ENCODE measurements at regions not wholly inside any gene's neighbourhood (a gene's known extent, or its start where the extent isn't known, plus 50 kb on each side); places are given as distances from the start of the nearest gene placed in this dataset.

DNA sequence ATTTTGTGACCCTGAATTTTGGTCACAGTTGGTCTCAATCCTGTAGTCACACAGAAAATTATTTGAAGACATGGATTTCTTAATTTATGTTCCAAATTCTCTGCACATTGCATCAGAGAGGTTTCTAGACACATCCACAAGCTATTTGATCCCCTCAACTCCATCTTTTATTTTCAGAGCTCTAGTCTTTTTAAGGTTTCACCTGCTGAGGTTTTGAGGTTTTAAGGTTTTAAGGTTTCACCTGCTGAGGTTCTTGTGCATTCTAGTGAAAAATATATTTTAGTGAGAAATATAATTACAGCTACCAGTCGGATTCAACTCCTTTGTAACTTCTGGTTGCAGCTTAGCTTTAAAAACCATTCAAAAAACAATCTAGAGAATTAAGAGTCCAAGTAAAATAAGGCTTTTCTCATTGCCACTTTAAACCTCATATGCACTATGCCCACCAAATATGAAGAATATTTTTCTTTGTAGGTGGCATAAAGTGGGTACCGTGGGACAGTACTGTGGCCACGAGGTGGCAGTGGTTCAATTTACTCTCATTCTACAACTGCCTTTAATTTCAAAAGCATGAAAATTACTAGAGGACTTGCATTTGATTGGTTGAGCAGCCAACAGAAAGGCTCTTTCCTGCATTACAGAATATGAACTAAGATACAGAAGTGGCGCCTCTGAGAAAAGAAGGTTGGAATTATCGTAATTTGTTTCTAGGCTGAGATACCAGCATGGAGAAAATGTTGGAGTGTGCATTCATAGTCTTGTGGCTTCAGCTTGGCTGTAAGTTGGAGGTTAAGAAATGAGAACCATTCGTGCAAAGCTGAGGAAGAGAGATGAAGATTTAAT is 366.5 kb upstream of the OR4E1 start:
- intact Hi-C loops (cut with micrococcal nuclease; ENCODE audit: unreplicated experiment): no loop called here
- Histone ChIP-seq H3K79me2 (ENCODE audit: low read depth) (no peaks in the 10 kb centered on the region), H4K20me1 (ENCODE audit: insufficient read depth) (no peaks in the 10 kb centered on the region), H3K27me3 (ENCODE audit: insufficient read depth, low read depth) (no peaks in the 10 kb centered on the region), H3K36me3 (ENCODE audit: low read depth) (no peaks in the 10 kb centered on the region), H2AFZ (no peak overlapping the region), H3K9me2 (ENCODE audit: insufficient read depth) (no peaks in the 10 kb centered on the region), H3F3A (ENCODE audit: insufficient read depth, low read depth) (no peaks in the 10 kb centered on the region), H3K9me3 (ENCODE audit: insufficient read depth, low read depth) (no peaks in the 10 kb centered on the region), H3K27ac (no peak overlapping the region), H3K4me2 (no peak overlapping the region), H3K4me3 (no peak overlapping the region), H3K4me1 (replicated peaks; ENCODE audit: insufficient read depth) (no peaks in the 10 kb centered on the region)
- DNase-seq: no peak
- TF ChIP-seq CTCF (conservative IDR thresholded peaks at IDR 0.05) (peak; percentile 59; the same call in 1 of the 2 replicates), EZH2 (IDR thresholded peaks at IDR 0.05; ENCODE audit: low read depth) (no peak)
- BruUV-seq (replicated peaks): no TSS peak
- POLR2A ChIA-PET (ENCODE audit: unreplicated experiment): no interaction called here
- CTCF ChIA-PET: no interaction called here

DNA sequence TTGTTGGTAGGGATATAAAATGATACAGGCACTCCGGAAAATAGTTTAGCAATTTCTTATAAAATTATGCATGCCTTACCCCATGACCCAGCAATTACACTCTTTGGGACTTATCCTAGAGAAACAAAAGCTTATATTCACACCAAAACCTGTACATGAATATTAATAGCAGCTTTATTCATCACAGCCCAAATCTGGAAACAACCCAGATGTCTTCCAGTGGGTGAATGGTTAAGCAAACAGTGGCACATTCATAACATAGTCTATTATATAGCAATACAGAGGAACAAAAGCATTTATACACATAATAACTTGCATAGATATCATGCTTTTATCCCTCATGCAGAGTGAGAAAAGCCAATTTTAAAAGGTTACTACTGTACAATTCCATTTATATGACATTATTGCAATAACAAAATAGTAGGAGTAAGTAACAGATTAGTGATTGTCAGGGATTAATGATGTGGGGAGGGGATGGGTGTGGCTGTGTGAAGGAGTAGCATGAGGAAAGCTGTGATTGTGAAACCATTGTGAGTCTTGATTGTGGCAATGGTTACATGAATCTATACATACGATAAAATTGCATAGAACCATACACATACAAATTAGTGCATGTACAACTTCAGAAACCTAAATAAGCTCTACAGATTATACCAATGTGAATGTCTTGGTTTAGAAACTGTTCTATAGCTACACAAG is 363.1 kb upstream of the OR4E1 start:
- Histone ChIP-seq H3K4me2 (no peak overlapping the region), H3K79me2 (ENCODE audit: low read depth) (no peaks in the 10 kb centered on the region), H4K20me1 (ENCODE audit: insufficient read depth) (no peaks in the 10 kb centered on the region), H3K27ac (no peak overlapping the region), H3K27me3 (ENCODE audit: insufficient read depth, low read depth) (no peaks in the 10 kb centered on the region), H2AFZ (no peak overlapping the region), H3K4me3 (no peak overlapping the region), H3K4me1 (replicated peaks; ENCODE audit: insufficient read depth) (no peaks in the 10 kb centered on the region), H3F3A (ENCODE audit: insufficient read depth, low read depth) (no peaks in the 10 kb centered on the region), H3K9me2 (ENCODE audit: insufficient read depth) (no peaks in the 10 kb centered on the region), H3K9me3 (ENCODE audit: insufficient read depth, low read depth) (no peaks in the 10 kb centered on the region), H3K36me3 (ENCODE audit: low read depth) (no peaks in the 10 kb centered on the region)
- TF ChIP-seq EZH2 (IDR thresholded peaks at IDR 0.05; ENCODE audit: low read depth) (no peak), CTCF (conservative IDR thresholded peaks at IDR 0.05) (no peak)
- no TSS peak for BruUV-seq (replicated peaks)
- no peak for DNase-seq
- intact Hi-C loops (cut with micrococcal nuclease; ENCODE audit: unreplicated experiment): no loop called here
- CTCF ChIA-PET: interaction anchor here (0.7 kb wide), 1 partner anchor 351 kb away, joined by 3 read pairs; no protein-coding TSS in a partner anchor
- POLR2A ChIA-PET (ENCODE audit: unreplicated experiment): no interaction called here

- no peak for DNase-seq
- no peaks in the 10 kb centered on the region for H3K9me3 ChIP-seq (ENCODE audit: insufficient read depth, low read depth)
Observed at GRCh38 chr14:22026527-22026926, 352.9 kb upstream of the OR4E1 start.

More at GRCh38 chr14:22026527-22026926, 352.9 kb upstream of the OR4E1 start:
- Histone ChIP-seq H3K4me3 (no peak overlapping the region), H3K4me2 (no peak overlapping the region), H2AFZ (no peak overlapping the region), H3K27me3 (ENCODE audit: insufficient read depth, low read depth) (no peaks in the 10 kb centered on the region), H3K4me1 (replicated peaks; ENCODE audit: insufficient read depth) (no peaks in the 10 kb centered on the region), H3K36me3 (ENCODE audit: low read depth) (no peaks in the 10 kb centered on the region), H3K9me2 (ENCODE audit: insufficient read depth) (no peaks in the 10 kb centered on the region), H3F3A (ENCODE audit: insufficient read depth, low read depth) (no peaks in the 10 kb centered on the region), H3K79me2 (ENCODE audit: low read depth) (no peaks in the 10 kb centered on the region), H3K27ac (no peak overlapping the region), H4K20me1 (ENCODE audit: insufficient read depth) (no peaks in the 10 kb centered on the region)
- POLR2A ChIA-PET (ENCODE audit: unreplicated experiment): no interaction called here
- intact Hi-C loops (cut with micrococcal nuclease; ENCODE audit: unreplicated experiment): no loop called here
- CTCF ChIA-PET: no interaction called here
- TF ChIP-seq EZH2 (IDR thresholded peaks at IDR 0.05; ENCODE audit: low read depth) (no peak), CTCF (conservative IDR thresholded peaks at IDR 0.05) (no peak)
- no TSS peak for BruUV-seq (replicated peaks)

Data from PC-9 (cell line).